HEK293T (cell line): ENCODE measurements at regions not wholly inside any gene's neighbourhood (a gene's known extent, or its start where the extent isn't known, plus 50 kb on each side); places are given as distances from the start of the nearest gene placed in this dataset.

Source experiments
- CTCF ChIA-PET: fragments of 350-600 bp; formaldehyde crosslinking; extraction: SDS; loops from one replicate; lab custom pipeline; 2021; ENCODE audit warnings: antibody characterized with exemption, inconsistent platforms; lab: Yijun Ruan, JAX
- POLR2A ChIA-PET: fragments of 350-600 bp; formaldehyde crosslinking; extraction: SDS; loops from one replicate; lab custom pipeline; 2020; ENCODE audit warnings: antibody characterized with exemption, inconsistent platforms; lab: Yijun Ruan, JAX
- DNase-seq: peaks from one replicate; pipeline ENCODE4 v3.0.0; 2012; ENCODE audit warnings: mixed read lengths; ENCODE audit errors: extremely low spot score
- ARNT ChIP-seq: fragments of 450-650 bp; IDR thresholded peaks from 2 replicates; pipeline ENCODE4 v1.6.1; 2017; ENCODE audit warnings: mild to moderate bottlenecking
- BHLHE40 ChIP-seq: fragments of 450-650 bp; IDR thresholded peaks from 2 replicates; pipeline ENCODE4 v1.6.1; 2016; ENCODE audit warnings: mild to moderate bottlenecking, moderate library complexity, borderline replicate concordance
- CTBP1 ChIP-seq: fragments of 450-650 bp; IDR thresholded peaks from 2 replicates; pipeline ENCODE4 v1.6.1; 2016; ENCODE audit warnings: borderline replicate concordance
- ELF4 ChIP-seq: fragments of 450-650 bp; IDR thresholded peaks from 2 replicates; pipeline ENCODE4 v1.6.1; 2017; ENCODE audit warnings: antibody characterized with exemption
- FOXA1 ChIP-seq: fragments of 450-650 bp; IDR thresholded peaks from 2 replicates; pipeline ENCODE4 v1.6.1; 2016; ENCODE audit warnings: mild to moderate bottlenecking
- FOXK2 ChIP-seq: fragments of 450-650 bp; IDR thresholded peaks from 2 replicates; pipeline ENCODE4 v1.6.1; 2016; ENCODE audit warnings: mild to moderate bottlenecking
- FOXM1 ChIP-seq: fragments of 450-650 bp; IDR thresholded peaks from 2 replicates; pipeline ENCODE4 v1.6.1; 2017; ENCODE audit warnings: mild to moderate bottlenecking, borderline replicate concordance
- HDGF ChIP-seq: fragments of 450-650 bp; IDR thresholded peaks from 2 replicates; pipeline ENCODE4 v1.6.1; 2017; ENCODE audit warnings: antibody characterized with exemption, borderline replicate concordance
- L3MBTL2 ChIP-seq: fragments of 450-650 bp; conservative IDR thresholded peaks from 2 replicates; pipeline ENCODE4 v1.6.1; 2016; ENCODE audit warnings: mild to moderate bottlenecking
- LEF1 ChIP-seq: fragments of 450-650 bp; IDR thresholded peaks from 2 replicates; pipeline ENCODE4 v1.6.1; 2017; ENCODE audit warnings: mild to moderate bottlenecking, borderline replicate concordance
- NFRKB ChIP-seq: fragments of 450-650 bp; IDR thresholded peaks from 2 replicates; pipeline ENCODE4 v1.6.1; 2016; ENCODE audit warnings: mild to moderate bottlenecking, moderate library complexity
- PKNOX1 ChIP-seq: fragments of 450-650 bp; IDR thresholded peaks from 2 replicates; pipeline ENCODE4 v1.6.1; 2016
- SP1 ChIP-seq: fragments of 450-650 bp; IDR thresholded peaks from 2 replicates; pipeline ENCODE4 v1.6.1; 2017
- SUZ12 ChIP-seq: fragments of 450-650 bp; IDR thresholded peaks from 2 replicates; pipeline ENCODE4 v1.6.1; 2016; ENCODE audit warnings: mild to moderate bottlenecking
- TARDBP ChIP-seq: fragments of 450-650 bp; IDR thresholded peaks from 2 replicates; pipeline ENCODE4 v1.6.1; 2016
- ZNF384 ChIP-seq: fragments of 450-650 bp; IDR thresholded peaks from 2 replicates; pipeline ENCODE4 v1.6.1; 2016

DNA sequence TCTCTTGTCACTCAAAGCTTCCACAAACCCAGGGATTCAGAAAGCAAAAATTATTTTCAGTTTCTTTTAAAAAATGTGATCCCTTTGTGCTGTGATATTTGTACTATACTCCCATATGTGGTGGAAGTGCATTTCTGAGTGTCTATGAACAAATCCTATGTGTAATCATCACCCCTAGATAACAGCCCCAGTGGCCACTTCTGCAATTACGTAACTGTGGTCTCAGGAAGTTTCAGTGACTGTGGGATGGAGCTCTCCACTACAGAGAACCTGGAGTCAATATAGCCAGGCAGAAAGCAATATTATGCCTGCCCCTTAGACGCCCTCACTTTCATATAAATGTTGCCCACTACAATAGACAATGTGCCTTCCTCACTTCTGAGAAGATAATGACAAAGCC lies 1101.7 kb upstream of the GHITM start:
- no peak for TF ChIP-seq ARNT
- no peak for TF ChIP-seq SP1
- TF ChIP-seq LEF1: no peak
- no peak for TF ChIP-seq HDGF
- TF ChIP-seq TARDBP: no peak
- TF ChIP-seq FOXK2: no peak
- no peak for TF ChIP-seq L3MBTL2
- ChIA-PET POLR2A (no interaction called here), CTCF (no interaction called here)
- no peak for DNase-seq

DNA sequence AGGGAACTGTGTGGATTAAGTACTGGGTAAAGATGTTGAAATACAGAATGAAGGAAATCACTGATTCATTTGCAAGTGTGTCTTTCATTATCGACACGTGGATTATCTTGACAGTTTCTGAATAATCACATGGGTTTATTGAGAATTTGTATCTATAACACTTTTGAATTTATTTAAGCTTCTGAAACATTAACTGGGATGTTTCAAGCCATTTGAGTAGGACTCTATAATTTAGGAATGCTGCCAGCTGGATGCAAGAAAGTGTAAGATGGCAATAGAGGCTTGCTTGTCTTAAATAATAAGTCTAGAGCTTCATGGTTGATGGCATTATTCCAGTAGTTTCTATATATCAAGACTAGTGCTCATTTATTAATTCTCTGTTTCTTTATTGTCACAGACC lies 1100.7 kb upstream of the GHITM start:
- no peak for DNase-seq
- ChIA-PET POLR2A (no interaction called here), CTCF (no interaction called here)
- TF ChIP-seq FOXA1: no peak
- TF ChIP-seq NFRKB: no peak
- no peak for TF ChIP-seq CTBP1
- TF ChIP-seq SP1: no peak
- TF ChIP-seq HDGF: no peak
- TF ChIP-seq ARNT: no peak
- TF ChIP-seq SUZ12: no peak
- TF ChIP-seq ELF4: no peak
- TF ChIP-seq L3MBTL2: no peak
- no peak for TF ChIP-seq ZNF384
- TF ChIP-seq FOXM1: no peak
- no peak for TF ChIP-seq FOXK2
- TF ChIP-seq LEF1: no peak
- TF ChIP-seq PKNOX1: no peak
- no peak for TF ChIP-seq TARDBP
- no peak for TF ChIP-seq BHLHE40

DNA sequence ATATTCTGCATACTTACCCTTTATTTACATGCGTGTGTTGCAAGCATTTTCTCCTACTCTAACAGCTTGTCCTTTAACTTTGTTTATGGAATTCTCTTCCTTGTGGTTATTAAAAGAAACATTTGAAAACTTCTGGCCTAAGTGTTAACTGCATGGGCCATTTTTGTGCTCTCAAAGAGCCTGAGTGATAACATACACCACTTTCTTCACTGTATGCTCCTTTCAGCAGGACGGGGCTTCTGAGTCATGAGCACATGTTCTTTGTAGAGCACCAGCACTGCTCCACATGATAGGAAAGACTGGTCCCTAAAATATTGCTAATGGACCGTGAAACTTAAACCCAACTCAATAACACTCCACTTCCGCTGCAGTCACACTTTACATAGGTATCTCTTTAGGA lies 1093.6 kb upstream of the GHITM start:
- DNase-seq: no peak
- TF ChIP-seq ZNF384: no peak
- TF ChIP-seq L3MBTL2: no peak
- no peak for TF ChIP-seq ARNT
- no peak for TF ChIP-seq BHLHE40
- no peak for TF ChIP-seq SP1
- TF ChIP-seq PKNOX1: no peak
- TF ChIP-seq HDGF: no peak
- TF ChIP-seq NFRKB: no peak
- no peak for TF ChIP-seq FOXK2
- TF ChIP-seq SUZ12: no peak
- no peak for TF ChIP-seq FOXM1
- no peak for TF ChIP-seq TARDBP
- TF ChIP-seq FOXA1: no peak
- no peak for TF ChIP-seq CTBP1
- TF ChIP-seq LEF1: no peak
- TF ChIP-seq ELF4: no peak
- POLR2A ChIA-PET: interaction anchor here (0.7 kb wide), 1 partner anchor 87 kb away, joined by 6 read pairs; no protein-coding TSS in a partner anchor
- CTCF ChIA-PET: no interaction called here

GRCh38 chr10:83050815-83051214 lies 1088.5 kb upstream of the GHITM start:
- CTCF ChIA-PET: no interaction called here
- TF ChIP-seq ZNF384 (no peak), LEF1 (no peak), CTBP1 (no peak), FOXA1 (no peak), PKNOX1 (no peak), NFRKB (no peak), SUZ12 (no peak)
- no peak for DNase-seq
- POLR2A ChIA-PET: no interaction called here

DNA sequence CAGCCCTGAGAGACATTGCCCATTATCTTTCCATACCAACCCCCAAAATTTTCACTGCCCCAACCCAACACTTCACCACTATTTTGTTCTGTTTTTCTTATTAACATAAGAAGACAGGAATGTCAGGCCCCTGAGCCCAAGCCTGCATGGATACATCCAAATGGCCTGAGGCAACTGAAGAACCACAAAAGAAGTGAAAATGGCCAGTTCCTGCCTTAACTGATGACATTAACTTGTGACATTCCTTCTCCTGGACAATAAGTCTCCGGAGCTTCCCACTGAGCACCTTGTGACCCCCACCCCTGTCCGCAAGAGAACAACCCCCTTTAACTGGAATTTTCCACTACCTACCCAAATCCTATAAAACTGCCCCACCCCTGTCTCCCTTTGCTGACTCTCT lies 1076.4 kb upstream of the GHITM start:
- ChIA-PET POLR2A (no interaction called here), CTCF (no interaction called here)
- TF ChIP-seq FOXA1: no peak
- no peak for TF ChIP-seq LEF1
- TF ChIP-seq NFRKB: no peak
- TF ChIP-seq ZNF384: no peak
- TF ChIP-seq TARDBP: no peak
- no peak for TF ChIP-seq L3MBTL2
- no peak for TF ChIP-seq SUZ12
- no peak for TF ChIP-seq PKNOX1
- TF ChIP-seq ELF4: no peak
- TF ChIP-seq FOXM1: no peak
- no peak for TF ChIP-seq ARNT
- TF ChIP-seq SP1: no peak
- TF ChIP-seq FOXK2: no peak
- TF ChIP-seq CTBP1: no peak
- no peak for TF ChIP-seq HDGF
- no peak for TF ChIP-seq BHLHE40
- DNase-seq: no peak

DNA sequence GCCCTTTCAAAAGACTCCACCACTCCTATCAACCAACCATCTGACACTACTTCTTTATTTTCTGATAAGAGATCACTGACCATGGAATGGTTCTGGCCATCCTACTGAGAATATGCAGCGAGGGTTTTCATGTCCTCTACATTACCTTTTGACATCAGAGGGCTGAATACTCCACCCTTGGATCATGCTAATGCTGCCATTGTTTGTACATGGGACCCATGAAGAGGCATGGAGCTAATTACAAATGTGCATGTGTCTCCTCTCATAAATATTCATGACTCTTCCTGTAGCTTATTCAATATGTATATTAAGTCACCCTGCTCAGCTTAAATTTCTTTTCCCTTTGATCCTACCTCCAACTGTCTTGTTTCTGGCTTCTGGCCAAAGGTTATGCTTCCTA lies 1065.8 kb upstream of the GHITM start:
- CTCF ChIA-PET: no interaction called here
- no peak for DNase-seq
- POLR2A ChIA-PET: no interaction called here
- no peak for TF ChIP-seq TARDBP
- TF ChIP-seq SP1: no peak
- no peak for TF ChIP-seq NFRKB
- TF ChIP-seq HDGF: no peak
- TF ChIP-seq FOXM1: no peak
- no peak for TF ChIP-seq BHLHE40
- TF ChIP-seq PKNOX1: no peak
- no peak for TF ChIP-seq FOXA1
- no peak for TF ChIP-seq ELF4
- TF ChIP-seq ARNT: no peak
- no peak for TF ChIP-seq CTBP1
- no peak for TF ChIP-seq ZNF384
- no peak for TF ChIP-seq SUZ12
- TF ChIP-seq LEF1: no peak
- no peak for TF ChIP-seq L3MBTL2
- TF ChIP-seq FOXK2: no peak
